ENCODE measurements at regions not wholly inside any gene's neighbourhood (a gene's known extent, or its start where the extent isn't known, plus 50 kb on each side); places are given as distances from the start of the nearest gene placed in this dataset.
A peak's percentile ranks its signal among the peaks of the same experiment; 100 is the strongest.
"Not testable (repeated sequence)": the region's sequence is repeated elsewhere in the genome, so short reads cannot be mapped to it uniquely, and the experiment has no call there.

DNA sequence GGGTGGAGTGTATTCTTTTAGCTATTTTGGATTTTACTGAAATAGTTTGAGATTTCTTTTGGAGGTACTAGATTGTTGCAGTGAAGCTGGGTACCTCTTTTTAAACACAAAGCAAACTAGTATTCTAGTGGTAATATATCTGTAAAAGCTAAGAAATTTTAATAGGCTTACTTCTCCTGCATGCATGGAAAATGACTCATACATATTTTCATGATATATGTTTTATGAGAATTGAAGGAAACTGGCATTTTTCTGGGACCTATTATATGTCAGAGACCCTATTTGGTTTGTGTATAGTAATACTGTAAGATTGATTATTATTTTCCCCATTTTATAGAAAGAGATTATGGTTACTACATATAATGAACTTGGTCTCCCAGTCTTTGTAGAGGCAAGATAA lies 851.0 kb downstream of the DIPK2A start:
- DNase-seq = no peak

DNA sequence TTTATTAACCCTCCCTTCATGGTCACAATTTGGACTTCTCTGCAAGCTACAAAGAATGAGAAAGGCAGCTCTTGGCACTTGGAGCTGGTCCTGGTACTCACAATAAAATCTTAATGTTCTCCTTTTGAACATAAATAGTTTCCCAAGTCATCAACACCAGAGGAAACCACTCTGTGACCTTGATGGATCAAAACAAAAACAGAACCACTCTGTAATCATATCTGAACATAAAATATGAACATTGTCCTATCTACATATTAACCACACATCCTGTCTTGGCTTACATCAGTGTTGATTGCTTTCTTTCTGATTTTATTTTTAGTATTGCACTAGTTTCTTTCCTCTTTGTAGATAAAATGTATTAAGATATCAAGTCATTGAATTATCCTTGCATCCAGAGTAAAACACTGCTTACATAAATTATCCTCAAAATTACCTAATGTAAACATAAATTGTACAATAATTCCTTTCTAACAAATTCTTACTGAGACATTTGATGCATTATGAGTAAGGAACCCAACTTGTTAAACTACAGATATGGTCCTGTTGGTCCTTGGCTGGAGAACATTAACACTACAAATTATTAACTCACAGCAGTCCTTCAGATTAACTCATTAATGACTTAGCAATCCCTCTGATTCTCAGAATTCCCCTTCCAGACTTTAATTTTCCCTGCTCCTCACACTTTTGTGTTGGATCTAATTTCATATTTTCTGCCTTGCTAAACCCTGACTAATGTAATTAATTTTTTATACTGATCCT lies 860.5 kb downstream of the DIPK2A start:
- DNase-seq = no peak

DNA sequence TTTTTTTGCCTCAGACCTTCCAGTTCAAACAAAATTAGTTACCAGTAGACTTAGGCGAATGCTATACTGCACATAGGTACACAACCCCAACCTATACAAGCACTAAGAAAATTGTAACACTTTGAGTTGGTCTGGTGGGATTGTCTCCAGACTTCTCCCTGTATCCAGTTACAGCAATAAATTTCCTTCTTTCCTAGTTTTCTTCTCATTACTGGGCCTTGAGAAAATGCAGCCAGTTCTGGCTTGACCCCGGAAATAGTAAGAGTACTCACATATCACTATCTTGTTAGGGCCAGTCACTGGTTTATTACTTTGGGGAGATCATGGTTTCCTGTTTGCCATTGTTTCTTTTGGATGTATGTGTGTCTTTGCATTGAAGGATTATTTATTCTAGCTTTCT lies 868.4 kb downstream of the DIPK2A start:
- DNase-seq = no peak

DNA sequence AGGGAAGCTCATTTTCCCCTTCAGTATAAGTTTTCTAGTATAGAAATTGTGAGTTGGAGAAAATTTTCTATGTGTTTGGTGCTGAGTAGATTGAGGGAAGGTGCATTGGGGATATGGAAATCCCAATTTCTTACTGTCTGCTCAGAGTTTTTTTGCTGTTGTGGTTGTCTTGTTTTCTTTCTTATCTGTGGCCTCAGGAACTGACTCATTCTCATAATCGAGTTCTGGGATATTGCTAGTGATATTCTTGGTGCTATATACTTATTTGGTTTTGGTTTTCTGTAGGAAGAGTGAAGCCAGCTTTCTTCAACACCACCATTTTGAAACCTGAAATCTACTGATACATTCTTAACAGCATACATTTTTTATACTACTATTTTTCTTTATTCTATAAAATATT lies 869.2 kb downstream of the DIPK2A start:
- no peak for DNase-seq

DNA sequence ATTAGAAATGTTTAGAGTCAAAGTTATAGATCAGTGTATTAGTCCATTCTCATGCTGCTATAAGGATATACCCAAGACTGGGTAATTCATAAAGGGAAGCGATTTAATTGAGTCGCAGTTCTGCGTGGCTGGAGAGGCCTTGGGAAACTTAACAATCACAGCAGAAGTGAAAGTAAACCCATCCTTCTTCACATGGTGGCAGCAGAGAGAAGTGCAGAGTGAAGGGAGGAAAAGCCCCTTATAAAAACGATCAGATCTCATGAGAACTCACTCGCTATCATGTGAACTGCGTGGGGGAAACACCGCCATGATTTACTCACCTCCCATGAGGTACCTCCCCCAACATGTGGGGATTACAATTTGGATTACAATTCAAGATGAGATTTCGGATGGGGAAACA lies 871.5 kb downstream of the DIPK2A start:
- DNase-seq = no peak

DNA sequence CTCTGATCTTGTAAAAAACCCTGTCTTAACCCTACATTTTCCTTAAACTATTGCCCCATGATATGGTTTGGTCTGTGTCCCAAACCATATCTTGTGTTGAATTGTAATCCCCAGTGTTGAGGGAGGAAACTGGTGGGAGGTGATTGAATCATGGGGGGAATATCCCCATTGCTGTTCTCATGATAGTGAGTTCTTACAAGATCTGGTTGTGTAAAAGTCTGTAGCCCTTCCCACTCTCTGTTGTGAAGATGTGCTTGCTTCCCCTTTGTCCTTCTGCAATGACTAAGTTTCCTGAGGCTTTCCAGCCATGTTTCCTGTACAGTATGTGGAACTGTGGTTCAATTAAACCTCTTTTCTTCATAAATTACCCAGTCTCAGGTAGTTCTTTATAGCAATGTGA lies 881.4 kb downstream of the DIPK2A start:
- no peak for DNase-seq

DNA sequence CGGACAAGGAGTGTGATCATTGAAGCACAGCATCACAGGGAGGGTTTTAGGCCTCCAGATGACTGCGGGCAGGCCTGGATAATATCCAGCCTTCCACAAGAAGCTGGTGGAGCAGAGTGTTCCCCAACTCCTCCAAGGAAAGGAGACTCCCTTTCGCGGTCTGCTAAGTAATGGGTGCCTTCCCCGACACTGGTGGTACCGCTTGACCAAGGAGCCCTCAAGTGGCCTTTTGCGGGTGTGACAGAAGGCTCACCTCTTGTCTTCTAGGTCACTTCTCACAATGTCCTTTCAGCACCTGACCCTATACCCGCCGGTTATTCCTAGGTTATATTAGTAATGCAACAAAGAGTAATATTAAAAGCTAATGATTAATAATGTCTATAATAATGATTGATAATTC lies 882.4 kb downstream of the DIPK2A start:
- not testable (repeated sequence) for DNase-seq

DNA sequence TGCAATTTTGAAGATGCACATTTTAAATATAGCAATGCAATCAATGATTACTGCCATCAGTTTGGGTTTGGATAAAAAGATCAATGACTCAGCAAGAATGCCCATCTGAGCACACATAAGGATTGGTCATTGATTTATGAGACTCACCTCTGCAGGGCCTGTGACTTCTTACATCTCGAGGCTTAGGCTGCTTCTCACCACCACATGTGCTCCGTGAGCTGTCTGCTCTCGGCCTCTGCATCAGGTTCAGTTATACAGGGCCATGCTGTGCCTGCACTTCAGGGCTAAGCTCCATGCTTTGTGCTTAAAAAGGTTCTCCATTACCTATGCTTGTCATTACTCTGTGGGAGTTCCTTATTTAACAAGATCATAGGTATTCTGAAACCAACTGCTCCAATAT lies 887.5 kb downstream of the DIPK2A start:
- DNase-seq = no peak

DNA sequence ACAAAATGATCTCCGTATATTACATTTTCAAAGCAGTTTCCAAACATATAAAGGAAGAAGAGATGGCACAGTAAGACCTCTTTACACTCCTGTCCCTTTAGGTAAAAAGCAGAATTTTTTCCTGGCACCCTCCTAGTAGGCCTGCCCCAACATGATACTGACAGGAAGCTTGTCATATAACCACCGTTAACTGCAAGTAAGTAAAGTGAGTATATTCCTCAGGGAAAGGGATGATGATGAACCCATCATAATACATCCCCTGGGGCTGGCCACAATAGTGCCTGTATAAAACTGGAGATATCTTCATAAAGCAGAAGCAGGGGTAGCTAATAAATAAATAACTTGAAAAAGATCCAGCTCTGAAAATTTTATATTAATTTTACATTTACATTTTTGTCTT lies 893.0 kb downstream of the DIPK2A start:
- DNase-seq = no peak

DNA sequence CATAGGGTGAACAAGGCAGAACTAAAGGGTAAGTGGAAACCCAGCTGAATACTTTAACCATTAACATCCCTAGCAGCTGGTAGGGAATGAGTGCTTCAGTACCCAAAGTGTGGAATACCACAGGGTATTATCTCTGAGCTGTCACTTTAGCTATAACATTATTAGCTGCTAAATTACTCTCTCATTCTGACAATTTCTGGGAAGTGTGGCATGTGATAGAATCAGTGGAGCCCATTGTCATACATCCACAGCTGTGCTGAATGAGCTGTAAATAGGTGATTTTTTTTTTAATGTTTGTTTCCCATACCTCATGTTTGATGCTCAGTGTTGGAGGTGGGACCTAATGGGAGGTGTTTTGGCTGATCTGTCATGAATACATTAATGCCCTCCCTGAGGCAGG lies 894.3 kb downstream of the DIPK2A start:
- DNase-seq = no peak

DNA sequence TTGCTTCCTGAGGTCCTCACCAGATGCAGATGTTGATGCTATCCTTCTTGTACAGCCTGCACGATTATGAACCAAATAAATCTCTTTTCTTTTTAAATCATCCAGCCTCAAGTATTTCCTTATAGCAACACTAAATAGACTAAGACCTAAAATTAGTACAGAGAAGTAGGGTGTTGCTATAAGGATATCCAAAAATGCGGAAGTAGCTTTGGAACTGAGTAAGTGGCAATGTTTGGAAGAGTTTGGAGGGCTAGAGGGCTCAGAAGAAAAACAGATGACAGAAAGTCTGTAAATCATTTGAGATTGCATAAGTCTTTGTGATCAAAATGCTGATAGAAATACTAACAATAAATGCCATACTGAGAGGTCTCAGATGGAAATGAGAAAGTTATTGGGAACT lies 894.9 kb downstream of the DIPK2A start:
- DNase-seq = no peak

DNA sequence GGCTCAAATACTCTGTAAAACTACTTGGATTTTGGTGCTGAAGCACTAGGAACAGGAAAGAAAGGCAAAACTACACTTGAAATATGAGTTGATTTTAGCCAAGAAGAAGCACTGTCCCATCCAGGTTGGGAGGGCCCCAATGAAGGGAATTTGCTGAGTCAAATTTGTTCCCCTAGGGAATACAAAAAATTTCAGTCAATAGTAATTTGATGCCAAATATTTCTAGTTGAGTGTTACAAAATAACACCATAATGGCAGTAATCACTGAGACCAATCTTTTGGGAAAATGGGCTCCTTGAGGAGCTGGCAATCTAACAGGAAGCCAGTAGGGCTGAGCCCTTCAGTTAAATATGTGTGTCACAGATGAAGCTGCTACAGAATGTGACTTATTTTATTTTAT lies 896.9 kb downstream of the DIPK2A start:
- DNase-seq = no peak

DNA sequence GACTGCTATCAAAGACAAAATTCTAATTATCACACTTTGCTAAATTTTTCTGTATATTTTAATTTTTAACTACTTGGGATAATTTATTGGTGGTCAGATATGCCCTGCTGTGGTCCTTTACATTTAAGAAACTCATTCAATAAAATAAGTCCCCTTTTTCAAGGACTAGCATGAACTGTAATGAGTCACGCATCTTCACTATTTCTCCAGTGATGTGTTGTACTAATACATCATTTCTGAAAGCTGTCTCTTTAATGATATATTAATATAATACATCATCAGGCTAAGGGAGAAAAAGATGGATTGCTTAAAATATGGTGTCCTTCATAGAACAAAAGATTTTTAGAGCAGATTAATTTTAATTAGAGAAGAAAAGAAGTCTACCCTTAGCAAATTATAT lies 901.4 kb downstream of the DIPK2A start:
- DNase-seq = no peak

DNA sequence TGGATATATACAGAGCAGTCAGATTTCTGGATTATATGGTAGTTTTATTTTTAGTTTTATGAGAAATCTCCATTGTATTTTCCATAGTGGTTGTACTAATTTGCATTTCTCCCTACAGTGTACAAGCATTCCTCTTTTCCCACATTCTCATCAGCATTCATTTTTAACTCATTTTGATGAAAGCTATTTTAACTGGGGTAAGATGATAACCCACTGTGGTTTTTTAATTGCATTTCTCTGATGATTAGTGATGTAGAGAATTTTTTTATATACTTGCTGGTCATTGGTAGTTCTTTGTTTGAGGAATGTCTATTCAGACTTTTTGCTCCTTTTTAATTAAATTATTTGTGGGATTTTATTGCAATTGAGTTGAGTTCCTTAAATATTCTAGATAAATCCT lies 903.6 kb downstream of the DIPK2A start:
- DNase-seq = no peak

DNA sequence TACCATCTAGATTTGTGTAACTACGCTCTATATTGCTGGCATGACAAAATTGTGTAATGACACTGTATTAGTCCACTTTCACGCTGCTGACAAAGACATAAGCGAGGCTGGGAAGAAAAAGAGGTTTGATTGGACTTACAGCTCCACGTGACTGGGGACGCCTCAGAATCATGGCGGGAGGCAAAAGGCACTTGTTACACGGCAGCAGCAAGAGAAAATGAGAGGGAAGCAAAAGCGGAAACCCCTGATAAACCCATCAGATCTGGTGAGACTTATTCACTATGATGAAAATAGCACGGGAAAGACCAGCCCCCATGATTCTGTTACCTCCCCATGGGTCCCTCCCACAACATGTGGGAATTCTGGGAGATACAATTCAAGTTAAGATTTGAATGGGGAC lies 905.7 kb downstream of the DIPK2A start:
- no peak for DNase-seq

DNA sequence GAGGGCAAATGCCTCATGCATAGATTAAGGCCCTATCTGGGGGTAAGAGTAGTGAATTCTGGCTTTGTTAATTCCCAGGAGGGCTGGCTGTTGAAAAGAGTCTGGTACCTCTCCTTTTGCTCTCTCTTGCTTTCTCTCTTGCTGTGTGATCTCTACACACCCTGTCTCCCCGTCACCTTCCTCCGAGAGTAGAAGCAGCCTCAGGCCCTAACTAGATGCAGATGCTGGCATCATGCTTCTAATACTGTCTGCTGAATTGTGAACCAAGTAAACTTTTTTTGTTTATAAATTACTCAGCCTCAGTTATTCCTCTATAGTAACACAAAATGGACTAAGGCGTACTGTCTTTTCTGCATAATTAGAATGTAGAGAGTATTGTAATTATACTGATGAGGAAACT lies 908.1 kb downstream of the DIPK2A start:
- DNase-seq = no peak

DNA sequence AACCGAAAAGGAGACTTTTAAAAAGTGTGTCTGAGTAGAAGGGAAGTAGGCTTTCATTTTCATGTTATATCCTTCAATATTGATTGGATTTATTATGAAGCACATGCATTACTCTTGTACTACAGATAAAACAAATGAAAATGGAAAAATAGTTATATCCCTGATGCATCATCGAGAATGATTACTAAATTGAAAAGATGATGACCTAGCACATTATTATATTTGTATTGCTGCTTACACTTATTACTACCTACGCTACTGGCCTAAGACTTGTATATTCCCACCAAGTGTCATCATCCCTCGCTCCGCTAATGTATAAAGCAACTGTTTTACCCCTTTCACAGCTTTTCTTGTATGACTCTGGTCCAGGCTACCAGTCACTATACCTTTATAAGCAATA lies 922.4 kb downstream of the DIPK2A start:
- no peak for DNase-seq

DNA sequence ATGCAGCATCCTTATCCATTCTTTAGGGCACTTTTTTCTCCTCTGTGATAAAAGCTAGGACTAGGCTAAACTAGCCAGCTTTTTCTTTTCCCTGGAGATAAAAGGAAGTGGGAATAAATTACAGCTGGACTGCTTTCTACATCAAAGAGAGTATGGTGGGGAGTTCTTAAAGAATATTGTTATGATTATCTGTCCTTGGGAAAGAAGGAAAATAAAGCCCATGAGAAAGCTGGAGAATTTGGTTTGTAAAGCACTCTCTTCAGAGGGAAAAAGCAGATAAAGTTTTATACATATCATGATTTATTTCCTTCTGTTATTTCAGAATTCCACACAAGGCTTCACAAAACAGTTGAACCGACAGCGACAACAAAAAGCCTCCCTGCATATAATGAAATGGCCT lies 923.0 kb downstream of the DIPK2A start:
- DNase-seq = no peak

DNA sequence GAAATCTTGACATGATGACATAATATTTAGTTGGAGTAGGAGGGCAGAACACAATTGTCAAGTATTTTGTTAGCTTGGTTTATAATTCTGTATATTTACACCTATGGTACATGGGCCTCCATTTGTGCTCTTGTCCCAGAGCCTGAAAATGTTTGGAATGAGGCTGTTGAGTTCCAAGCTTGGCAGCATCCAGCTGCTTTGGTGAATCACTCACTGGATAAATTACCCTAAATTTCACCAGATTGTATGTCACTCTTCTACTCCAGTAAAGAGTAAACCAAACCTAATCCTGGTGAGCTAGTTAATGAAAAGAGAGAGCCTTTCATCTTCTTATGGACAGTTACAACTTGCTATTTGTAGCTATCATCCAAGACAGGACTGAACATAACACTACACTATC lies 928.7 kb downstream of the DIPK2A start:
- DNase-seq = no peak

DNA sequence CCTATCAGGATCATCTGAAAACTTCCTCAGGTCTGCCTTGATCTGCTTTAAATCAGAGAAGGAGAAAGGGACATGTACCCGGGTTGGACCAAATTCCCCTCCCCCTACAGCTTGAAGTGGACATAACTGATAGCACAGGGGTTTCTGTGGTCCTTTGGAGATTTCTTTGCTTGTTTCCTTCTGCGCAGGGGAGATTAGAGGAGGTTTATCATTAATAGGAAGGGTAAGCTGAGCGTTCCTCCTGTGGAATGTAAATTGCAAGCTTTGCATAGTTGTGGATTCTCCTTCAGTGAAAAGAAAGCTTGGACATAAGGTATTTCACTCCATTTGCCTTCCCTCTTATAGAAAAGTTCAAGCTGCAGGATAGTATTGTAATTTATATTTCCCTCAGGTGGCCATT lies 936.0 kb downstream of the DIPK2A start:
- DNase-seq = not testable (repeated sequence)

DNA sequence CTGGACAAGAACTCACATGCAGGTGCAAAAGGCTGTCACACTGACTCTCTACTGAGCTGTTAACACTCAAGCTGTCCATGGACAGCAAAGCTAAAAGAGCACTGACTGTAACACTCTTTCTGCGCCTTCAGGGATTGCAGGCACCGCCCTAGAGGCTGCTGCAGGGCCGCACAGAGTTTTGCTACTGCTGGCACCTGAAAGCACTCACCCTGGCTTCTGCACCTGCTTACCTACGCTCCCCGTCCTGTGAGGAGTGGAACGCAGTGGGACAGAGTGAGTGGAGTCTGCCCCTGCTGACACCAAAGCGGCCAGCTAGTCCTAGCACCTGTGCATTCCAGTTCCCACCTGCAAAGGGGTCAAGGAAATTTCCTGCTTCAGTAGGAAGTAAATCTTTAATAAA lies 941.3 kb downstream of the DIPK2A start:
- no peak for DNase-seq

DNA sequence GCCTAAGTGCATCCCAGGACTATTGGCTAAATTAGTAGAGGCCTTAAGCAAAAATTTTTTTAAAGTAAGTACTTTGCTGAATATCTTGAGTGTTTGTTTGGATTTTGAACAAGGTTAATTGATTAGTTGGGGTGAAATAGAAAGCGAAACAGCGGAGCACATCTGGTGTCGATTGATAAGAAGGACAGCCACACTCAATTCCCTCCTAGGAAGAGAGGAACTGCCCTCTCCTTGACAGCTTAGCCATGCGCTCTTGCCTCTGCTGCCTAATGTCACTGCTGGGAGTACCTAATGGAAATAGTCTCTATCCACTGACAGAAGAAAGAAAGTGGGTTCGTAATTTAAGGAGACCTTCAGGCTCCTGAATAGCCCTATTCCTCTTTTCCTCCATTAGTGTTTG lies 943.6 kb downstream of the DIPK2A start:
- no peak for DNase-seq

DNA sequence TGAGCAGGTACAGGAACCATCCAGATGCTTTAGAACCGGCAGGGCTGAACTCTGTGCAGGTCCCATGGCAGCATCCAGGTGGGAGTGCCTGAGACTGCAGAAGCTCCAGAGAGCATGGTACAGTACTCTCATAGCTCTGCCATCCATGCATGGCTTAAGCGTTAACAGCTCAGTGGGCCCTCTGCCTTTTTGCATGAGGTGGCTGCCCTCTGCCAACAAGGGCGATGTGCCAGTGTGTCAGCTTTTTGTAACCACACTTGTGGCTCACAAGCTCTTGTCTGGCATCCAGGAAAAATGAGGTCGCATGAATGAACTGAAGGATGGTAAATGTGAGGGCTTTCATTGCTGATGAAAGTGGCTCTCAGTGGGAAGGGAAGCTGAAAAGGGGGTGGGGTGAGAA lies 950.1 kb downstream of the DIPK2A start:
- DNase-seq = no peak

DNA sequence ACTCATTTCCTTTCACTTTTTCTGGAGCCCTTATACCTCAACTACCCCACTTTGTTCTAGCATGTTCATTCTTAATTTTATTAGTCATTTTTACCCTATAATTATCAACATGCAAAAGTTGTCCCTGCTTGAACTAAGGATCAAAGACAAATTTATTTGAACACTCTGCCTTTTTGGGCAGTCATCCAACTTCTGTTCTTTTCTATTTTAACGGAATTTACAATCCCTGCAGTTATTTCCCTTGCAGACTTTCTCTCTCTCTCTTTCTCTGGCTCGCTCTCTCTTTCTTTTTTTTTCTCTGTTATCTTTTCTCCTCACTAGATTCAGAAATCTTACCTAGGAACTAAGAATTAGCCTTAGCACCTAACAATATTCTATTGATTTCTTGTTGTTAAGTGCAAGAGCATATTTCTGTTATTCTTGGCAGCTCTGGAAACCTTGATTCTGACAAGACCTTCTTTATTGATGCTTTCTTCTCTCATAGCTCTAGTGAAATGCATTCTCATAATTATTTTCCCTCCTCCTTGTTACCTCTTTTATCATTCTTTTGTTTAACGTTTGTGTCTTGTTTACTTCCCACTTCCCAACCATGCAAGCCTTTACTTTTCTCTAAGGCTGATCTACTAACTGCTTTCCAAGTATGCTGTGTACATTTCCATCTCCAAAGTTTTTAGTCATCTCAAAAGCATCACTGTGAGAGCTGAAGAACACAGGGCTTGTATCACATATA lies 951.6 kb downstream of the DIPK2A start:
- peak; percentile 7 for DNase-seq

Measured in muscle of arm (tissue), 1 donor.